ENCODE measurements at regions not wholly inside any gene's neighbourhood (a gene's known extent, or its start where the extent isn't known, plus 50 kb on each side); places are given as distances from the start of the nearest gene placed in this dataset.
"Not testable (repeated sequence)": the region's sequence is repeated elsewhere in the genome, so short reads cannot be mapped to it uniquely, and the experiment has no call there.

DNA sequence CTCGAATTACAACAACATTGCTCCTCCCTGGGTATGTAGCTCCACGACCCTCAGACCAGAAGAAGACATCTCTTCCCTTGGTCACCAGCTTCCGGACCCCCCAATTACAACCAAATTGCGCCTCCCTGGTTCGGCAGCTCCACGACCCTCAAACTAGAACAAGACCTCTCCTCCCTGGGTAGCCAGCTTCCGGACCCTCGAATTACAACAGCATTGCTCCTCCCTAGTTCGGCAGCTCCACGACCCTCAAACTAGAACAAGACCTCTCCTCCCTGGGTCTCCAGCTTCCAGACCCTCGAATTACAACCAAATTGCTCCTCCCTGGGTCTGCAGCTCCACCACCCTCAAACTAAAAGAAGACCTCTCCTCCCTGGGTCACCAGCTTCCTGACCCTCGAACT lies 322.7 kb downstream of the PREX1 start:
- H3K9me3 Mint-ChIP-seq = peaks cover 21% of the 10 kb centered on the region
- H3K4me3 Mint-ChIP-seq; H3K27ac Mint-ChIP-seq; H3K27me3 ChIP-seq; H2AFZ ChIP-seq (replicated peaks); H3K27ac ChIP-seq; DNase-seq (ENCODE audit: low spot score); H3K36me3 Mint-ChIP-seq; H3K79me2 ChIP-seq (ENCODE audit: low read depth); H3K9me3 ChIP-seq (ENCODE audit: low read depth); H3K27me3 Mint-ChIP-seq (ENCODE audit: insufficient read depth, low read depth); H3K4me3 ChIP-seq; H3K36me3 ChIP-seq; H3K4me1 Mint-ChIP-seq; H3K4me1 ChIP-seq; H4K20me1 ChIP-seq (ENCODE audit: low read depth); H3K9ac ChIP-seq; H3K4me2 ChIP-seq; H3F3A ChIP-seq (ENCODE audit: low read depth): not testable (repeated sequence)

DNA sequence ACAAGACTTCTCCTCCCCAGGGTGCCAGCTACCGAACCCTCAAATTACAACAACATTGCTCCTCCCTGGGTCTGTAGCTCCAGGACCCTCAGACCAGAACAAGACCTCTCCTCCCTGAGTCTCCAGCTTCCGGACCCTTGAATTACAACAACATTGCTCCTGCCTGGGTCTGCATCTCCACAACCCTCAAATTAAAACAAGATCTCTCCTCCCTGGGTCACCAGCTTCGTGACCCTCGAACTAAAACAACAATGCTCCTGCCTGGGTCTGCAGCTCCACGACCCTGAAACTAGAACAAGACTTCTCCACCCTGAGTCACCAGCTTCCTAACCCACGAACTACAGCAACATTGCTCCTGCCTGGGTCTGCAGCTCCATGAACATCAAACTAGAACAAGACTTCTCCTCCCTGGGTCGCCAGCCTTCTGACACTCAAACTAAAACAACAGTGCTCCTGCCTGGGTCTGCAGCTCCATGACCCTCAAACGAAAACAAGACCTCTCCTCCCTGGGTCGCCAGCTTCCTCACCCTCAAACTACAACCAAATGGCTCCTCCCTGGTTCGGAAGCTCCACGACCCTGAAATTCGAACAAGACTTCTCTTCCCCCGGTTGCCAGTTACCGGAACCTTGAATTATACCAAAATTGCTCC lies 324.5 kb downstream of the PREX1 start:
- no peaks in the 10 kb centered on the region for H3K9me3 ChIP-seq (ENCODE audit: low read depth)
- no peaks in the 10 kb centered on the region for H3F3A ChIP-seq (ENCODE audit: low read depth)
- Mint-ChIP-seq H3K4me1 (no peaks in the 10 kb centered on the region), H3K36me3 (peaks cover 2% of the 10 kb centered on the region), H3K27ac (no peak overlapping the region), H3K27me3 (ENCODE audit: insufficient read depth, low read depth) (peaks cover 3% of the 10 kb centered on the region), H3K9me3 (peaks cover 15% of the 10 kb centered on the region), H3K4me3 (no peak overlapping the region)
- TF ChIP-seq EZH2 (IDR thresholded peaks at IDR 0.05) (no peak), EZH2phosphoT487 (IDR thresholded peaks at IDR 0.05) (no peak)
- TF ChIP-seq, protein P1, sequence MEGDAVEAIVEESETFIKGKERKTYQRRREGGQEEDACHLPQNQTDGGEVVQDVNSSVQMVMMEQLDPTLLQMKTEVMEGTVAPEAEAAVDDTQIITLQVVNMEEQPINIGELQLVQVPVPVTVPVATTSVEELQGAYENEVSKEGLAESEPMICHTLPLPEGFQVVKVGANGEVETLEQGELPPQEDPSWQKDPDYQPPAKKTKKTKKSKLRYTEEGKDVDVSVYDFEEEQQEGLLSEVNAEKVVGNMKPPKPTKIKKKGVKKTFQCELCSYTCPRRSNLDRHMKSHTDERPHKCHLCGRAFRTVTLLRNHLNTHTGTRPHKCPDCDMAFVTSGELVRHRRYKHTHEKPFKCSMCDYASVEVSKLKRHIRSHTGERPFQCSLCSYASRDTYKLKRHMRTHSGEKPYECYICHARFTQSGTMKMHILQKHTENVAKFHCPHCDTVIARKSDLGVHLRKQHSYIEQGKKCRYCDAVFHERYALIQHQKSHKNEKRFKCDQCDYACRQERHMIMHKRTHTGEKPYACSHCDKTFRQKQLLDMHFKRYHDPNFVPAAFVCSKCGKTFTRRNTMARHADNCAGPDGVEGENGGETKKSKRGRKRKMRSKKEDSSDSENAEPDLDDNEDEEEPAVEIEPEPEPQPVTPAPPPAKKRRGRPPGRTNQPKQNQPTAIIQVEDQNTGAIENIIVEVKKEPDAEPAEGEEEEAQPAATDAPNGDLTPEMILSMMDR (IDR thresholded peaks at IDR 0.05) = no peak
- H3K4me3 ChIP-seq = no peak overlapping the region
- H4K20me1 ChIP-seq (ENCODE audit: low read depth) = no peaks in the 10 kb centered on the region
- no peaks in the 10 kb centered on the region for H3K4me1 ChIP-seq
- no peak overlapping the region for H3K27ac ChIP-seq
- DNase-seq (ENCODE audit: low spot score) = no peak
- H3K36me3 ChIP-seq = no peaks in the 10 kb centered on the region
- no peak overlapping the region for H2AFZ ChIP-seq (replicated peaks)
- no peak overlapping the region for H3K4me2 ChIP-seq
- H3K9ac ChIP-seq = no peak overlapping the region
- H3K27me3 ChIP-seq = no peaks in the 10 kb centered on the region
- no peaks in the 10 kb centered on the region for H3K79me2 ChIP-seq (ENCODE audit: low read depth)

DNA sequence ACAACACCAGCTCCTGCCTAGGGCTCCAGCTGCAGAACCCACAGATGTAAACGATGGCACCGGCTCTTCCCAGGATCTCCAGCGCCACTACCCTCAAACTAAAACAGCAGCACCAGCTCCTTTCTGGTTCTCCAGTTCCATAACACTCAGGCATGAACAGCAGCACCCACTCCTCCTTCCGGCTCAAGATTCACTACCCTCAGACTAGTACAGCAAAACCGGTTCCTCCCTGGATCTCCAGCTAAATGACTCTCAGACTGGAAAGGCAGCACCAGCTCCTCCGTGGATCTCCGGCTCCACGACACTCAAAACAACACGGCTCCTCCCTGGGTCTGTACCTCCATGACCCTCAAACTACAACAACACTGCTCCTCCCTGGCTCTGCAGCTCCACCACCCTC lies 325.0 kb downstream of the PREX1 start:
- Histone ChIP-seq H2AFZ (replicated peaks) (no peak overlapping the region), H3K9me3 (ENCODE audit: low read depth) (no peaks in the 10 kb centered on the region), H3F3A (ENCODE audit: low read depth) (no peaks in the 10 kb centered on the region), H3K9ac (no peak overlapping the region), H4K20me1 (ENCODE audit: low read depth) (no peaks in the 10 kb centered on the region), H3K27me3 (no peaks in the 10 kb centered on the region), H3K27ac (no peak overlapping the region), H3K36me3 (no peaks in the 10 kb centered on the region), H3K79me2 (ENCODE audit: low read depth) (no peaks in the 10 kb centered on the region), H3K4me2 (no peak overlapping the region), H3K4me3 (no peak overlapping the region), H3K4me1 (no peaks in the 10 kb centered on the region)
- peaks cover 2% of the 10 kb centered on the region for H3K36me3 Mint-ChIP-seq
- TF ChIP-seq, protein P1 (IDR thresholded peaks at IDR 0.05) = no peak
- no peak for TF ChIP-seq EZH2 (IDR thresholded peaks at IDR 0.05)
- no peak for TF ChIP-seq EZH2phosphoT487 (IDR thresholded peaks at IDR 0.05)
- no peak for DNase-seq (ENCODE audit: low spot score)
- peaks cover 3% of the 10 kb centered on the region for H3K27me3 Mint-ChIP-seq (ENCODE audit: insufficient read depth, low read depth)
- H3K9me3 Mint-ChIP-seq = peaks cover 15% of the 10 kb centered on the region
- H3K4me3 Mint-ChIP-seq = no peak overlapping the region
- no peaks in the 10 kb centered on the region for H3K4me1 Mint-ChIP-seq
- no peak overlapping the region for H3K27ac Mint-ChIP-seq

DNA sequence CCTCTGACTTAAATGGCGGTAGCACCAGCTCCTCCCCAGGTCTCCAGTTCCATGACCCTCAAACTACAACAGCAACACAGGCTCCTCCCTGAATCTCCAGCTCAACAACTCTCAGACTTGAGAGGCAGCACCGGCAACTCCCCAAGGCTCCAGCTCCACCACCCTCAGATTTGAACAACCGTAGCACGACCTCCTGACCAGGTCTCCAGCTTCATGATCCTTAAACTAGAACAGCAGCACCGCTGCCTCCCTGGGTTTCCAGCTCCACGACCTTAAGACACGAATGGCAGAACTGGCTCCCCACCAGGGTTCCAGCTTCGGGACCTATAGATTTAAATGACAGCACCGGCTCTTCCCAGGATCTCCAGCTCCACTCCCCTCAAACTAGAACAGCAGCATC lies 325.8 kb downstream of the PREX1 start:
- H3K27ac Mint-ChIP-seq = no peak overlapping the region
- no peaks in the 10 kb centered on the region for H3K9me3 ChIP-seq (ENCODE audit: low read depth)

DNA sequence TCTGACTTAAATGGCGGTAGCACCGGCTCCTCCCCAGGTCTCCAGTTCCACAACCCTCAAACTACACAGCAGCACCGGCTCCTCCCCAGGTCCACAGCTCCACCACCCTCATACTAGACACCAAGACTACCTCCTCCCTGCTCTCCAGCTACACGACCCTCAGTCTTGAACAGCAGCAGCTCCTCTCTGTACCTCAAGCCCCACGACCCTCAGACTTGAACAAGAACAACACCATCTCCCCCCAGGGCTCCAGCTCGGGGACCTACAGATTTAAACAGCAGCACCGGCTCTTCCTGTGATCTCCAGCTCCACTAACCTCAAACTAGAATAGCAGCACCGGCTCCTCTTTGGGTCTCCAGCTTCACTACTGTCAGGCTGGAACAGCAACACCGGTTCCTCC lies 326.9 kb downstream of the PREX1 start:
- H3K27me3 ChIP-seq; H3K9me3 ChIP-seq (ENCODE audit: low read depth); H3K27ac ChIP-seq; H3K27ac Mint-ChIP-seq; H3K36me3 Mint-ChIP-seq; H3K4me3 Mint-ChIP-seq; H3K27me3 Mint-ChIP-seq (ENCODE audit: insufficient read depth, low read depth); H2AFZ ChIP-seq (replicated peaks); H3F3A ChIP-seq (ENCODE audit: low read depth); H3K36me3 ChIP-seq; H3K4me3 ChIP-seq; H3K4me1 ChIP-seq; H3K9me3 Mint-ChIP-seq; H4K20me1 ChIP-seq (ENCODE audit: low read depth); H3K4me2 ChIP-seq; H3K9ac ChIP-seq; H3K4me1 Mint-ChIP-seq; DNase-seq (ENCODE audit: low spot score); H3K79me2 ChIP-seq (ENCODE audit: low read depth): not testable (repeated sequence)

More for the DNA sequence above, 325.8 kb downstream of the PREX1 start:
- Mint-ChIP-seq H3K4me1 (no peaks in the 10 kb centered on the region), H3K4me3 (no peak overlapping the region), H3K9me3 (peaks cover 14% of the 10 kb centered on the region), H3K36me3 (peaks cover 2% of the 10 kb centered on the region), H3K27me3 (ENCODE audit: insufficient read depth, low read depth) (peaks cover 3% of the 10 kb centered on the region)
- Histone ChIP-seq H3K4me3 (no peak overlapping the region), H3K9ac (no peak overlapping the region), H3K27me3 (no peaks in the 10 kb centered on the region), H3K4me2 (no peak overlapping the region), H2AFZ (replicated peaks) (no peak overlapping the region), H4K20me1 (ENCODE audit: low read depth) (no peaks in the 10 kb centered on the region), H3K79me2 (ENCODE audit: low read depth) (no peaks in the 10 kb centered on the region), H3K36me3 (no peaks in the 10 kb centered on the region), H3K27ac (no peak overlapping the region), H3K4me1 (no peaks in the 10 kb centered on the region), H3F3A (ENCODE audit: low read depth) (no peaks in the 10 kb centered on the region)
- TF ChIP-seq, protein P1 (IDR thresholded peaks at IDR 0.05) = no peak
- no peak for TF ChIP-seq EZH2phosphoT487 (IDR thresholded peaks at IDR 0.05)
- no peak for TF ChIP-seq EZH2 (IDR thresholded peaks at IDR 0.05)
- DNase-seq (ENCODE audit: low spot score) = no peak

DNA sequence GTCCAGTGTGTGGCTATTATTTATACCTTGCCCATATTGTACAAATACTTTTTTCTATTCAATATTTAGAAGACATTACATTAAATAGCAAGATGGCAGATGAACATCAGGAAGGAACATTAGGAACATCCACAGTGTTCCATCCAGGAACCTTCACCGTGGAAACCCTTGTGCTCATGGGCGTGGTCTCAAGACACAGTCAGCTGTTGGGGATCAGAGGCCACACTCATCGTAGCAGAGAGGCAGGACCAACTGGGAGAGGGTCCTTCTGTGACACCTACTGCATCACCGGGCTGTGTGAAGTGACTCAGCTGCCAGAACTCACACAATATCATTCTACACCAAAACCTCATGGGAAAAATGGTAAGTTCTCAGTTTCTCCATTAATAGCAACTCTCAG lies 328.9 kb downstream of the PREX1 start:
- not testable (repeated sequence) for H3F3A ChIP-seq (ENCODE audit: low read depth); H3K9me3 Mint-ChIP-seq; H2AFZ ChIP-seq (replicated peaks)

More for the DNA sequence above, 328.9 kb downstream of the PREX1 start:
- H3K27me3 Mint-ChIP-seq (ENCODE audit: insufficient read depth, low read depth); H3K4me1 Mint-ChIP-seq; H3K9me3 ChIP-seq (ENCODE audit: low read depth); H3K4me1 ChIP-seq; H3K27me3 ChIP-seq; H3K9ac ChIP-seq; H3K4me3 ChIP-seq; H3K36me3 ChIP-seq; H3K27ac ChIP-seq; DNase-seq (ENCODE audit: low spot score); H4K20me1 ChIP-seq (ENCODE audit: low read depth); H3K4me2 ChIP-seq; H3K36me3 Mint-ChIP-seq; H3K79me2 ChIP-seq (ENCODE audit: low read depth); H3K4me3 Mint-ChIP-seq; H3K27ac Mint-ChIP-seq: not testable (repeated sequence)
